ENCODE measurements at regions not wholly inside any gene's neighbourhood (a gene's known extent, or its start where the extent isn't known, plus 50 kb on each side); places are given as distances from the start of the nearest gene placed in this dataset.

DNA sequence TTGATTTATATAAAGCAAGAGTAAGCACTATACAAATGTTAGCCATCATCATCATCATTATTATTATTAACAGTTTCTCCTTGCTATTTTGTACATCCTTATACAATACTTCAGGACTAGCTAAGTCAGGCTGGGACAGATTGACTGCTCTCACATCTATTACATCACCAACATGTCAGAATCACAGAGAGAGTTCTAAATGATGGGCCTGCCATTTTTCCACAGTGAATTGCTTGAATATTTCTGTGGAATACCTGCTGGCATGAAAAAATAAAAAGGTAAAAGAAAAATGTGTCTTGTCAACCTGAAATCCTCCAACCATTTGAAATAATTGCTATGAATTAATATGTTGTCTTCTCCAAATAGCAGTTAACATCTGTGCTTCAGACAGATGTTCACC is 1311.3 kb downstream of the FAM181B start:
- no peak for DNase-seq (ENCODE audit: low read depth)

DNA sequence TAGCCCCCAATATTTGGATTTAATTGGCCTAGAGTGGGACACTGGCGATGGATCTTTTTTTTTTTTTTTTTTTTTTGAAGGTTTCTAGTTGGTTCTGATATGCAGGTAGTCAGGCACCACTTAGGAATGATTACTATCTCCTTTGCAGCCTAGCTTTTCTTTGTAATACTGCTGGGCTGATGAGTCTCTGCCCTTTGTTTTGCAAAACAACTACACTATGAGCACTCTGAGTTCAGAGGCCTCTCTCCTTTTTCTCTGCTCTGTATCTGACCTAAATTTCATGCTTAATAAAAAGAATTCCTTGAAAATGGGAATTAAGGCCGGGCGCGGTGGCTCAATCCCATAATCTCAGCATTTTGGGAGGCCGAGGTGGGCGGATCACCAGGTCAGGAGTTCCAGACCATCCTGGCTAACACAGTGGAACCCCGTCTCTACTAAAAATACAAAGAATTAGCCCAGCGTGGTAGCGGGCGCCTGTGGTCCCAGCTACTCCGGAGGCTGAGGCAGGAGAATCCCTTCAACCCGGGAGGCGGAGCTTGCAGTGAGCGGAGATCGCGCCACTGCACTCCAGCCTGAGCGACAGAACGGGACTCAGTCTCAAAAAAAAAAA is 1312.3 kb downstream of the FAM181B start:
- DNase-seq (ENCODE audit: low read depth): no peak

- DNase-seq (ENCODE audit: low read depth): no peak
Observed at GRCh38 chr11:81420668-81421250, 1312.9 kb downstream of the FAM181B start.

- no peak for DNase-seq (ENCODE audit: low read depth)
Observed at GRCh38 chr11:81397316-81397715, 1336.3 kb downstream of the FAM181B start.

- DNase-seq (ENCODE audit: low read depth): no peak
Observed at GRCh38 chr11:81394311-81394710, 1339.4 kb downstream of the FAM181B start.

GRCh38 chr11:81388326-81388725 is 1345.3 kb downstream of the FAM181B start:
- no peak for DNase-seq (ENCODE audit: low read depth)

- no peak for DNase-seq (ENCODE audit: low read depth)
Observed at GRCh38 chr11:81380395-81380794, 1353.3 kb downstream of the FAM181B start.

DNA sequence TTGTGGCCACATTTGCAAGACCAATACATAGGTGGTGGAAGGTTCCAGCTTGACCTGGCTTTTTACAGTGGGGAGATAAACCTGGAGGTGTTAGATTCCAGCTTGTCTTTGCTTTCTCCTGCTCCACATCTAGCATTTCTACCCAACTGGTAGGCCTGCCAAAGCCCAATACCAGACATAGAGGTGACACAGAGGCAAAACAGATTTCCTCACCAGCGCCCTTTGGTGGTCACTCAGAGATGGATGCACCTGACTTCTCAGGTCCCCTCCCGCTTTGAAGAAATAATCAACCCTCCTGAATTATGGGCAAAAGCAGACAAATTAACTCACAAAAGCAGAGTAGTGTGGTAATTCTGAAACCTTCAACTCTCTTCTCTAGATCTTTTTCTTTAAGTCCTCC is 1356.2 kb downstream of the FAM181B start:
- DNase-seq (ENCODE audit: low read depth): no peak

DNA sequence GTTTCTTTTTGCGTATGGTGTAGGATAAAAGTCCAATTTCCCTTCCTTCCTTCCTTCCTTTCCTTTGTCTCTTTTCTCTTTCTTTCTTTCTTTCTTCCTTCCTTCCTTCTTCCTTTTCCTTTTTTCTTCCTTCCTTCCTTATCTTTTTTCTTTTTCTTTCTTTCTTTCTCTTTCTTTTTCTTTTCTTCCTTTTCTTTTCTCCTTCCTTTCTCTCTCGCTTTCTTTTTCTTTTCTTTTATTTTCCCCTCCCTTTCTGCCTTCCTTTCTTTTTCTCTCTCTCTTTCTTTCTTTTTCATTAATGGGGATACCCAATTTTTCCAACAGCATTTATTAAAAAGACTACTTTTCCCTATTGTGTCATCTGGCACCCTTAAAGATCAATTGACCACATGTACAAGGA is 1359.7 kb downstream of the FAM181B start:
- DNase-seq (ENCODE audit: low read depth): no peak

DNA sequence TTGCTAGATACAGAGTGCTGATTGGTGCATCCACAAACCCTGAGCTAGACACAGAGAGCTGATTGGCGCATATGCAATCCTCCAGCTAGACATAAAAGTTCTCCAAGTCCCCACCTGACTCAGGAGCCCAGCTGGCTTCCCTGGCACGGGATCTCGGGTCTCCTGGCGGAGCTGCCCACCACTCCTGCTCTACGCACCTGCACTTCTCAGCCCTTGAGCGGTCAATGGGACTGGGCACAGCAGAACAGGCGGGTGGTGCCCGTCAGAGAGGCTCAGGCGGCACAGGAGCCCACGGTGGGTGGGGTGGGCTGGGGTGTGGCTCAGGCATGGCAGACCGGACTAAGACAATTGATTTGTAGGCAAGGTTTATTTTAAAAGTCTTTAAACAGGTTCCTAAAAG is 1365.5 kb downstream of the FAM181B start:
- DNase-seq (ENCODE audit: low read depth): no peak

- DNase-seq (ENCODE audit: low read depth): no peak
Observed at GRCh38 chr11:81365496-81365895, 1368.2 kb downstream of the FAM181B start.

DNA sequence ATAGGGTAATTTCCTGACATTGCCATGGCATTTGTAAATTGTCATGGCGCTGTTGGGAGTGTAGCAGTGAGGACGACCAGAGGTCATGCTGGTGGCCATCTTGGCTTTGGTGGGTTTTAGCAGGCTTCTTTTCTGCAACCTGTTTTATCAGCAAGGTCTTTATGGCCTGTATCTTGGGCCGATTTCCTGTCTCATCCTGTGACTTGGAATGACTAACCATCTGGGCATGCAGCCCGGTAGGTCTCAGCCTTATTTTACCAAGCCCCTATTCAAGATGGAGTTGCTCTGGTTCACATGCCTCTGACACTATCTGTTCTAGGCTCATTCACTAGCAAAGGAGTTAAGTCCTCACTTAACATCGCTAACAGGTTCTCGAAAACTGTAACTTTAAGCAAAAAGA is 1374.2 kb downstream of the FAM181B start:
- DNase-seq (ENCODE audit: low read depth): no peak

GRCh38 chr11:81345609-81346008 is 1388.1 kb downstream of the FAM181B start:
- no peak for DNase-seq (ENCODE audit: low read depth)

GRCh38 chr11:81342966-81343365 is 1390.7 kb downstream of the FAM181B start:
- DNase-seq (ENCODE audit: low read depth): no peak

GRCh38 chr11:81340225-81340624 is 1393.4 kb downstream of the FAM181B start:
- DNase-seq (ENCODE audit: low read depth): no peak

DNA sequence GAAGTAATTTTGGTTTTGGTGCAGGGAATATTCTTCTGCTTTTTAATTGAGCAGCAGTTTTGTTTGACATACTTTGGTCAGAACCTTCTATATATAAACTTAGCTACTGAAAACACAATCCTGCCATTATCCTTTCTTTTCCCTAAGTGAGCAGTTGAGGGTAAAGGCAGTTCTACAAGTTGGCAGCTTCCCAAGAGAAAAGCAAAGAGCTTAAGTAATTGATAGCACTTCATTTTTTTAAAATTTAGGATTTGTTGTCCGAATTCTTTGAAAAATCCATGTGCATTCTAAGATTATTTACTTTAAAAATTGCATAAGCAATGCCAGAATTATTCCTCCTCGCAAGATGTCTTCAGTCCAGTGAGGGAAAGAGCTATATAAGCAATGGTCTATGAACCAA is 1394.1 kb downstream of the FAM181B start:
- no peak for DNase-seq (ENCODE audit: low read depth)

DNA sequence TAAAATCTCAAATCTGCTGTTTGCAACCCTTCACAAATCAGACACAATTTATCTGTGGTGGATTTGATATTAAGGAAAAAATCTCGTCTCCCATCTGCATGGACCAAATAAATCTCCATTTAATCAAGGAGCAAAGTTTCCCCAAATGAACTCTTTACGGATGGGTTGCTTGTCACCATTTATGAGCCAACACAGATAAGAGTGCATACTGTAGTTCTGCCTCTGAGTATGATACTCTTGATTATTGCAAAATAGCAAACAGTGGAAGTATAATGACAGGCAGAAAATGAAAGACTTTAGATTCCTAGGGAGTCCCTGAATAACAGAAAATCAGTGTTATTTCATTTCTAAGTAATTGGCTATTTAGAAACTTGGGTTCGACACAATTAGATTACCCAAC is 1395.9 kb downstream of the FAM181B start:
- DNase-seq (ENCODE audit: low read depth): no peak

- no peak for DNase-seq (ENCODE audit: low read depth)
Observed at GRCh38 chr11:81332276-81332675, 1401.4 kb downstream of the FAM181B start.

DNA sequence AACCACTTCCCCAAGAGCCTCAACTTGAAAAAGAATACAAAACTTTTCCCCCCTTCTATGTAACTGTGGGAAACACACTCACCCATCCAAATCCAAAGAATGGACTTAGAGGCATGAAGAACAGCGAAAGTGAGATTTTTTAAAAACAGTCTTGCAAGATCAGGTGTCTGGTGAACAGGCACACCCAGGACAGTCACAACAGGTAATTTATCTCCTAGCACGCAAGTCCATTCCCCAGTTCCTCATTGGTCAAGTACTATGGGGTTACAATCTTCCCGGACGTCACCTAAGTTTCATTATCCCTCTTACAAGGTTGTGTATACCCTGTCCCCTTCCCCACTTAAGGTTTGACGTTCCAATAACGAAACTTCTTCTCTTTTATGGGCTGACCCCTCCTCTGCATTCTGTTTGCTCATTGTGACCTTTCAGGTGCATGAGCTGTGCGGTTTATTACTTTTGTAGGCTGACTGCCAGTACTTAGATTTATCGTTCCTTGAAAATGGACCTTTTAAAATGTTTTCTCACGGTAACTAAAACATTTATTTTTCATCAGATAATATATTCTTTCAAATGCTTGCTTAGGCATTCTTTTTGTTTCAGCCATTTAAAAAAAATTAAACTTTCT is 1401.9 kb downstream of the FAM181B start:
- DNase-seq (ENCODE audit: low read depth): no peak

DNA sequence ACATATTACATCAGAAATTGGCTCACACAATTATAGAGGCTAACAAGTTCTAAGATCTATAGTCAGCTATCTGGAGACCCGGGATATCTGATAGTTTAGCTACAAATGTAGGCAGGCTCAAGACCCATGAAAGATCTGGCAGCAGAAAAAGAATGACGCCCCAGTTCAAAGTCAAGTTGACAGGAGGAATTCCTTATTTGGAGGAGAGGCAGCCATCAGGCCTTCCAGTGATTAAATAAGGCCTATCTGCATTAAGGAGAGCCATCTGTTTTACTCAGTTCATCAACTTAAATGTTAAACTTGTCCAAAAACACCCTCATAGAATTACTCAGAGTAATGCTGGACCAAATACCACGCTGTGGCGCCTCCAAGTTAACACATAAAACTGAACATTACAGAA is 1402.6 kb downstream of the FAM181B start:
- DNase-seq (ENCODE audit: low read depth): no peak

DNA sequence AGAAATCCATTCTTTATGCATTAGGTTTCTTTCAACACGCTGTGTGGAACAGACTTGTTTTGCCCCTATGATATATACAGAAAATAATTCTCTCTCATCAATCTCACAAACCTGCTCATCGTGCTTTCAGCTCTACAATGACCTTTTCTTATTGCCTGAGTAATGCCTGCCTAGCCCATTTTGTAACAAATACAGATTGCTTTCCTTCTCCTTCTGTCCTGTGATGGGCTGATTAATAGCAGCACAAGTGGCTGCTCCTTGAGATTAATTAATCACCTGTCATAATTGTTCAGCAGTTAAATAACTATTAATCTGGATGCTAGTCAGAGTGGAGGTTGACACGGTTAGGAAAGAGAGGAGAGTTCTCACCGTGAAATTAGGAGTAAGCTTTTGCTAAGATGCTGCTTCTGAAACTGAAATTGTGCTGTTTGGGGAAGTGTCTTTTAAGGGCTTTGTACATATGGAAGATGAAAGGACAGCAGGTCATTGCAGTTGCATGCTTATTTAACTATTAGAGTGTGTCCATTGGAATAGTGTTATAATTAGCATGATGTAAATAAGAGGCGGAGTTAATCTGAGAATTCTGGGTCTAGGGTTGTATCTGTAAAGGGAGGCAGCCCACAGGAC is 1430.5 kb downstream of the FAM181B start:
- DNase-seq (ENCODE audit: low read depth): no peak

- DNase-seq (ENCODE audit: low read depth): no peak
Observed at GRCh38 chr11:81301166-81301830, 1432.4 kb downstream of the FAM181B start.

DNA sequence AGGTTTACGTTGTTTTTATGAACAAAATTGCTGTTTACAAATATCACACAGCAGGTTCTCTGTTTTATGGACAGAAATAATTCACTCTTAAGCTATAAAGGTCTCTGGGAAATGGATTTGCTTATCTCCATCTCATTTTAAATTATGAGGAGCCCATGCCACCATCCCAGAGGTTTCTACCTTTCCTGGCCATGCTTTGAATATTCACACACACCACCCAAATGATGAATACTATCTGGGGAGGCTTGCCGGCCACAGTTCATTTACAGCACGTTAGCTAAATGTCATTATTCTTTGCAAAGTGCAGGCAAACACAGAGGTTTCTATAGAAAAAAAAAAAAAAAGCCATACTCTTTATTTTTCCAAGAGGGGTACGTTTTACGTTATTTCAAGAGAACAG is 1446.7 kb downstream of the FAM181B start:
- DNase-seq (ENCODE audit: low read depth): no peak
